H9 (cell line): ENCODE measurements at regions not wholly inside any gene's neighbourhood (a gene's known extent, or its start where the extent isn't known, plus 50 kb on each side); places are given as distances from the start of the nearest gene placed in this dataset.

ENCODE experiments used
- DNase-seq: peaks from one replicate; pipeline ENCODE4 v3.0.0-alpha.2; 2017
- H2AFZ ChIP-seq: one replicate; pipeline ENCODE4 v1.6.1; 2013; ENCODE audit warnings: mild to moderate bottlenecking, low read length, control low read depth, moderate library complexity
- H2AK5ac ChIP-seq: 2 replicates; pipeline ENCODE4 v1.6.1; 2013; ENCODE audit warnings: low read length, control low read depth, mixed read lengths; ENCODE audit not compliant: insufficient read length
- H2BK120ac ChIP-seq: one replicate; pipeline ENCODE4 v1.6.1; 2013; ENCODE audit warnings: low read depth, mild to moderate bottlenecking, low read length, control low read depth, inconsistent platforms; ENCODE audit not compliant: poor library complexity, severe bottlenecking
- H2BK12ac ChIP-seq: 2 replicates; pipeline ENCODE4 v1.6.1; 2013; ENCODE audit warnings: low read length, control low read depth, mixed read lengths, low read depth; ENCODE audit not compliant: insufficient read length
- H2BK15ac ChIP-seq: 2 replicates; pipeline ENCODE4 v1.6.1; 2013; ENCODE audit warnings: low read depth, low read length, control low read depth
- H2BK20ac ChIP-seq: one replicate; pipeline ENCODE4 v1.6.1; 2013; ENCODE audit warnings: low read depth, mild to moderate bottlenecking, low read length, control low read depth, inconsistent platforms; ENCODE audit not compliant: poor library complexity, severe bottlenecking
- H2BK5ac ChIP-seq: 2 replicates; pipeline ENCODE4 v1.6.1; 2013; ENCODE audit warnings: low read length, control low read depth, mixed read lengths; ENCODE audit not compliant: insufficient read length
- H3K14ac ChIP-seq: 2 replicates; pipeline ENCODE4 v1.6.1; 2013; ENCODE audit warnings: low read length, control low read depth; ENCODE audit not compliant: insufficient read depth
- H3K18ac ChIP-seq: 2 replicates; pipeline ENCODE4 v1.6.1; 2013; ENCODE audit warnings: low read depth, mild to moderate bottlenecking, mixed read lengths, low read length, control low read depth; ENCODE audit not compliant: insufficient read length
- H3K23ac ChIP-seq: 2 replicates; pipeline ENCODE4 v1.6.1; 2013; ENCODE audit warnings: low read length, control low read depth, mixed read lengths, low read depth; ENCODE audit not compliant: insufficient read length
- H3K23me2 ChIP-seq: 2 replicates; pipeline ENCODE4 v1.6.1; 2013; ENCODE audit warnings: low read depth, mild to moderate bottlenecking, mixed read lengths, low read length, control low read depth; ENCODE audit not compliant: insufficient read length, poor library complexity, severe bottlenecking
- H3K27ac ChIP-seq: 2 replicates; pipeline ENCODE4 v1.5.1; 2013; ENCODE audit warnings: low read length, control low read depth, mixed read lengths, low read depth; ENCODE audit not compliant: insufficient read length
- H3K27me3 ChIP-seq: 2 replicates; pipeline ENCODE4 v1.6.1; 2013; ENCODE audit warnings: low read length, control low read depth, inconsistent platforms; ENCODE audit not compliant: insufficient read depth
- H3K4ac ChIP-seq: 2 replicates; pipeline ENCODE4 v1.6.1; 2013; ENCODE audit warnings: low read depth, mild to moderate bottlenecking, control low read depth, inconsistent platforms, low read length, moderate library complexity
- H3K4me1 ChIP-seq: 2 replicates; pipeline ENCODE4 v1.6.1; 2013; ENCODE audit warnings: low read length, control low read depth, inconsistent platforms; ENCODE audit not compliant: insufficient read depth
- H3K4me2 ChIP-seq: 2 replicates; pipeline ENCODE4 v1.6.1; 2013; ENCODE audit warnings: low read length, control low read depth, mixed read lengths; ENCODE audit not compliant: insufficient read length, insufficient read depth
- H3K56ac ChIP-seq: 2 replicates; pipeline ENCODE4 v1.6.1; 2013; ENCODE audit warnings: low read depth, mild to moderate bottlenecking, mixed read lengths, low read length, control low read depth; ENCODE audit not compliant: insufficient read length
- H3K79me1 ChIP-seq: 2 replicates; pipeline ENCODE4 v1.6.1; 2013; ENCODE audit warnings: low read depth, mild to moderate bottlenecking, moderate library complexity, low read length, control low read depth, inconsistent platforms; ENCODE audit not compliant: insufficient read depth, poor library complexity, severe bottlenecking
- H3K79me2 ChIP-seq: 2 replicates; pipeline ENCODE4 v1.6.1; 2013; ENCODE audit warnings: low read length, control low read depth, inconsistent platforms; ENCODE audit not compliant: insufficient read depth
- H3K9ac ChIP-seq: 2 replicates; pipeline ENCODE4 v1.6.1; 2013; ENCODE audit warnings: low read length, control low read depth, mixed read lengths; ENCODE audit not compliant: insufficient read length; ENCODE audit errors: extremely low read depth
- H3K9me3 ChIP-seq: one replicate; pipeline ENCODE4 v1.6.1; 2013; ENCODE audit warnings: low read depth, low read length, inconsistent platforms; ENCODE audit not compliant: control insufficient read depth
- H3T11ph ChIP-seq: one replicate; pipeline ENCODE4 v1.6.1; 2013; ENCODE audit warnings: mild to moderate bottlenecking, low read length, control low read depth, inconsistent platforms
- H4K20me1 ChIP-seq: one replicate; pipeline ENCODE4 v1.6.1; 2013; ENCODE audit not compliant: control insufficient read depth, insufficient read length, insufficient read depth
- H4K5ac ChIP-seq: 2 replicates; pipeline ENCODE4 v1.6.1; 2013; ENCODE audit warnings: low read depth, mild to moderate bottlenecking, mixed read lengths, low read length, control low read depth; ENCODE audit not compliant: insufficient read length
- H4K8ac ChIP-seq: replicated peaks from 2 replicates; pipeline ENCODE4 v1.6.1; 2013; ENCODE audit warnings: low read length, control low read depth, mixed read lengths, low read depth; ENCODE audit not compliant: insufficient read length
- H4K91ac ChIP-seq: 2 replicates; pipeline ENCODE4 v1.6.1; 2013; ENCODE audit warnings: low read depth, mild to moderate bottlenecking, moderate library complexity, mixed read lengths, low read length, control low read depth; ENCODE audit not compliant: insufficient read length
- H3K27ac Mint-ChIP-seq, 3 experiments: 2 replicates in 2 of 3; 3 replicates in 1 of 3; pipeline ENCODE4 v1.8.0; 2020 to 2021; ENCODE audit warnings: mixed read lengths in 3 of 3, mild to moderate bottlenecking in 1 of 3, moderate library complexity in 1 of 3
- H3K27me3 Mint-ChIP-seq: 2 replicates; pipeline ENCODE4 v1.8.0; 2021; ENCODE audit warnings: low read depth, mild to moderate bottlenecking, moderate library complexity, mixed read lengths
- H3K36me3 Mint-ChIP-seq, 3 experiments: 2 replicates in 2 of 3; 3 replicates in 1 of 3; pipeline ENCODE4 v1.8.0; 2020 to 2021; ENCODE audit warnings: low read depth in 3 of 3, mixed read lengths in 3 of 3; ENCODE audit not compliant: insufficient read depth in 1 of 3
- H3K4me1 Mint-ChIP-seq, 2 experiments: 2 replicates each; pipeline ENCODE4 v1.8.0; 2020; ENCODE audit warnings: mixed read lengths in 2 of 2
- H3K4me3 Mint-ChIP-seq, 2 experiments: 2 replicates in 1 of 2; 3 replicates in 1 of 2; pipeline ENCODE4 v1.8.0; 2020 to 2021; ENCODE audit warnings: mild to moderate bottlenecking in 2 of 2, mixed read lengths in 2 of 2, moderate library complexity in 1 of 2
- H3K9me3 Mint-ChIP-seq, 2 experiments: 2 replicates in 1 of 2; 3 replicates in 1 of 2; pipeline ENCODE4 v1.8.0; 2020; ENCODE audit warnings: mild to moderate bottlenecking in 2 of 2, mixed read lengths in 2 of 2, moderate library complexity in 1 of 2
- CTCF ChIP-seq: fragments of 200-600 bp; sonication (generic); conservative IDR thresholded peaks from 3 replicates; pipeline ENCODE4 v1.8.0; 2021; ENCODE audit warnings: antibody characterized with exemption, mild to moderate bottlenecking
- WGBS: extraction: QIAGEN DNeasy Blood & Tissue Kit; methylation state at CpG from one replicate; pipeline ENCODE4 v1.1.7; 2013; ENCODE audit warnings: missing lambda C conversion rate, low lambda C conversion rate, mixed read lengths; ENCODE audit not compliant: insufficient read length; ENCODE audit errors: extremely low coverage; 5-methylcytosine and 5-hydroxymethylcytosine counted together

GRCh38 chr10:83968052-83968451 is 171.3 kb upstream of the GHITM start:
- H3K9me3 ChIP-seq, result no peaks in the 10 kb centered on the region
- no peak overlapping the region for H3T11ph ChIP-seq
- H2AK5ac ChIP-seq, result no peak overlapping the region
- H4K20me1 ChIP-seq, result no peaks in the 10 kb centered on the region
- no peaks in the 10 kb centered on the region for H3K79me1 ChIP-seq
- H3K27ac Mint-ChIP-seq, result no peak overlapping the region
- H3K4me1 ChIP-seq, result 0 out of 2 replicates have a peak, but pooled peaks cover 2% of the 10 kb centered on the region
- H3K27me3 Mint-ChIP-seq, result peaks cover 8% of the 10 kb centered on the region
- H3K4ac ChIP-seq, result no peak overlapping the region
- H2BK12ac ChIP-seq, result no peak overlapping the region
- no peak overlapping the region for H3K27ac ChIP-seq
- H3K9ac ChIP-seq, result no peak overlapping the region
- no peak overlapping the region for H2BK5ac ChIP-seq
- H3K4me1 Mint-ChIP-seq, result peaks cover 4% of the 10 kb centered on the region in 2 experiments; a peak in 2 of 4 replicates
- H3K27me3 ChIP-seq, result no peaks in the 10 kb centered on the region
- no peak for DNase-seq
- no peak overlapping the region for H3K56ac ChIP-seq
- H3K23ac ChIP-seq, result no peak overlapping the region
- no peak overlapping the region for H2BK120ac ChIP-seq
- H3K4me3 Mint-ChIP-seq, result no peak overlapping the region
- H3K23me2 ChIP-seq, result no peaks in the 10 kb centered on the region
- no peak overlapping the region for H2AFZ ChIP-seq
- no peak overlapping the region for H2BK20ac ChIP-seq
- no peaks in the 10 kb centered on the region; a peak in 1 of 5 replicates for H3K9me3 Mint-ChIP-seq
- no CpG with 5 or more reads among the region's 4 CpGs for WGBS
- no peak overlapping the region for H4K91ac ChIP-seq
- no peak for TF ChIP-seq CTCF
- no peak overlapping the region for H2BK15ac ChIP-seq
- H4K8ac ChIP-seq, result no peak overlapping the region
- H3K18ac ChIP-seq, result no peak overlapping the region
- H3K14ac ChIP-seq, result no peak overlapping the region
- H4K5ac ChIP-seq, result no peak overlapping the region
- H3K4me2 ChIP-seq, result no peak overlapping the region
- H3K79me2 ChIP-seq, result no peaks in the 10 kb centered on the region
- no peaks in the 10 kb centered on the region; a peak in 1 of 7 replicates for H3K36me3 Mint-ChIP-seq
